GM18861 (cell line): ENCODE measurements at regions not wholly inside any gene's neighbourhood (a gene's known extent, or its start where the extent isn't known, plus 50 kb on each side); places are given as distances from the start of the nearest gene placed in this dataset.
A peak's percentile ranks its signal among the peaks of the same experiment; 100 is the strongest.

Experiments used
- ATAC-seq: cut with Tn5 transposase; IDR thresholded peaks from one replicate; pipeline ENCODE4 v1.9.1; 2021; ENCODE audit not compliant: unreplicated experiment

DNA sequence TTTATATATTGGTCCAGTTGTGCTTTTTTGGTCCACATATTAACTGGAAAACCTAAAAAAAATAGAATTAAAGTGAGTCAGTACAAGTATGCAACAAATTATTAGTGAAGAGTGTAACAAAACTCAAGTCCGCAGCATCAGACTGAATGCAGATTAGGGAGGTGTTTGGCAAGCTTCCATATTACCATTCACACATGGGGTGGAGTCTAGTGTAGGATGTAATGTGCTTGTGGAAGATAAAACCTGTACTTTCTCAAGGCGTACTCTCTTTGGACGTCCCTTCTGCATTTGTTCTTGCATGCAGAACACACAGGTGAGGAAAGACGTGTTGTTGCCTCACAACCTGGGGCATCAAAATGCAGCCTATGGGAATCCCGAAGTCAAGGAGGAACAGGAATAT, 668.7 kb downstream of the MRPL39 start:
- ATAC-seq = no peak

DNA sequence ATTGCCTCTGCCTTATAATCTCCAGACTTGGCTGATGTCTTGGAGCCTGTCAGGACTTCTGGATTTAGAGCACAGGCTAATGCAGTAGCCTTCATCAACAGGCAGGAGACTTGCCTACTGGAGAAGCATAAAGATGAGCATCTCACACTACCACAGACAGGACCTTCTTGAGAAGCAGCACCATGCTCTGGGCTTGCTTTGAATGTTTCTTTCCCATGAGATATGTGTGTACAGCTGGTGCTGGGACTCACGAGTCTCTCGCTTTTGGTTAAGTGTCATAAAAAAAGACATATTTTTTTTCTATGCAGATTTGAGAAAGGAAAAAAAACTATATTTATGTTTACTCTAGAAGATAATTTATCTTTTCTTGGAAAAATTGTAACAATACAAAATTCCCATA, 671.3 kb downstream of the MRPL39 start:
- ATAC-seq = no peak

DNA sequence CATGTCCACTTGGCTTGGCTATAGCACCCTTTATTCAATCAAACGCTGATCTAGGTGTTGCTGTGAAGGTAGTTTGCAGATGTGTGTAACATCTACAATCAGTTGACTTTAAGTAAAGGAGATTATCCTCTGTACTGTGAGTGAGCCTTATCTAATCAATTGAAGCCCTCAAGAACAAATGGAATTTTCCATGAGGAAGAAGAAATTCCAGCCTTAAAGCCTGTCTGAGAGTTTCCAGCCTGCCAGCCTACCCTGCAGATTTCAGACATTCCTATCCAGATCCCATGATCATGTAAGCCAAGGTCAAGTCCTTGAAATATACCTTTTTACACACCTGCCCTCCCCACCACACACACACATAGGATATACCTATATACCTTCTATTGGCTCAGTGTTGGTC, 696.7 kb downstream of the MRPL39 start:
- ATAC-seq = no peak

DNA sequence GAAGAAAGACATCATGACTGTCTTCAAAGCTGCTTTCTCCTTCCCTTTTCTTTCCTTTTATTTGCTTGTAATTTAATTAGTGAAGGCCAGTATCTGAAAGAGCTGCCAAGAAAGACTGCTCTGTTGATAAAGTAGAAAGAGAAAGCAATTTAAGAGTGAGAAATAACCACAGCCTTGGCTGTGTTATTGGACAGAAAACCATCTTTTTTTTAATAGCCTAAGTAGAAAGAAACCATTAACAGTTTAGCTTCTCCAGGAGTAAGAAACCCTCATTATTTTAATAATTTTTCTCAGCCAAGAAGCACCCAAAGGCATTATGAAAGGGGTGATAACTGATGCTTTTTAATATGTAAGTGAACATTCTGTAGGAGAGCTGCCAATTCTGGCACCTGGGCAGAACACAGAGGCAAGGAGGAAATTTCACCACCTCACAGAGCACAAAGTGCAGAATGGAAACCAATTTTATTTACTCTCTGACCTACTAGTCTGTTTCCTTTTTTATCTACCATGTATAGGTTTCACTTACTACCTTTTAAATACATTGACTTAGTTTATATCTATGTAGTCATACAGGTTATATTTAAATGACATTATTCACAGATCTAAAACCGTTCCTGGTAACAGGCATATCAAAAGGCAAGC, 703.2 kb downstream of the MRPL39 start:
- peak; percentile 38 for ATAC-seq

DNA sequence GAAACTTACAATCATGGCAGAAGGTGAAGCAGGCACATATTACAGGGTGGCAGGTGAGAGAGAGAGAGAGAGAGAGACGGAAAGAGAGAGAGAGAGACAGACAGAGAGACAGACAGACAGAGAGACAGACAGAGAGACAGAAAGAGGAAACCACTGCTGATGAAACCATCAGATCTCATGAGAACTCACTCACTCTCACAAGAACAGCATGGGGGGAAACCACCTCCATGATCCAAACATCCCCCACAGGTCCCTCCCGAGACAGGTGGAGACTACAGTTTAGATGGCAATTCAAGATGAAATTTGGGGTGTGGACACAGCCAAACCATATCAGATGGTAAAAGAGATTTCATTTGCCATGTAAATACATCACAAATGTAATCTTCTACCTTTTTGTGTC, 708.1 kb downstream of the MRPL39 start:
- no peak for ATAC-seq

DNA sequence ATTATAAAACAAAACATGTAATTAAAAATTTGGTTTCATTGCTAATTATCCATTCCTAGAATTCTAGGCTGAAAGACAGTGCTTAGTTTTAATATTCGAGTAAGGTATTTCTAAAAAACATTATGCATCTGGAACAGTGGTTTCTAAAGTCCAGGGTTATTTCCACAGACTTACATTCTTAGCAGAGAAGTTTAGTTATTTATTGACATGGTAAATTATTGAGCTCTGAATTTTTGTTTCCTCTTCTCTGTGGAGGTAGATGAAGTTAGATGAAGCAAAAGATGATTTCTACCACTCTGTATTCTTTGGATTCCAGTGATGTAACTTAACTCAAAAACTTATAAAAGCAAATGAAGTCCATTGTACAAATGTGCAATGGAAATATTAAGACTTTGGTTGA, 709.4 kb downstream of the MRPL39 start:
- ATAC-seq = peak; percentile 78

DNA sequence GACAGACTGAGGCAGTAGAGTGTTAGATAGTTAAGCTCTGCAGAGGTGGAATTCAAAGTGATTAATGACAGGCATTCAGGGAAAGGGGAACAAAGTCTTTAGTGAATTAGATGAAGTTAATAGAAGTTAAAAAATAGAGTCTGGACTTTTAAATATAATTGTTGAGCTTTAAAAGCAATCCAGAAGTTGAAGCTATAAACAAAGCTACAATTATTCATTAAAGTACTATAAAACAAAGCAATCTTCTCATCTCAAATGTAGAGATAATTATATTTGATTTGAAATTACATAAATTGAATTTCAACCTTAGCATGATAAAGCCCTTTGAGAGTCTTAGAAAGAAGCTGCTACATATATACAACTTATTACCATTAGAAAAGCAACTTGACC, 710.6 kb downstream of the MRPL39 start:
- no peak for ATAC-seq

DNA sequence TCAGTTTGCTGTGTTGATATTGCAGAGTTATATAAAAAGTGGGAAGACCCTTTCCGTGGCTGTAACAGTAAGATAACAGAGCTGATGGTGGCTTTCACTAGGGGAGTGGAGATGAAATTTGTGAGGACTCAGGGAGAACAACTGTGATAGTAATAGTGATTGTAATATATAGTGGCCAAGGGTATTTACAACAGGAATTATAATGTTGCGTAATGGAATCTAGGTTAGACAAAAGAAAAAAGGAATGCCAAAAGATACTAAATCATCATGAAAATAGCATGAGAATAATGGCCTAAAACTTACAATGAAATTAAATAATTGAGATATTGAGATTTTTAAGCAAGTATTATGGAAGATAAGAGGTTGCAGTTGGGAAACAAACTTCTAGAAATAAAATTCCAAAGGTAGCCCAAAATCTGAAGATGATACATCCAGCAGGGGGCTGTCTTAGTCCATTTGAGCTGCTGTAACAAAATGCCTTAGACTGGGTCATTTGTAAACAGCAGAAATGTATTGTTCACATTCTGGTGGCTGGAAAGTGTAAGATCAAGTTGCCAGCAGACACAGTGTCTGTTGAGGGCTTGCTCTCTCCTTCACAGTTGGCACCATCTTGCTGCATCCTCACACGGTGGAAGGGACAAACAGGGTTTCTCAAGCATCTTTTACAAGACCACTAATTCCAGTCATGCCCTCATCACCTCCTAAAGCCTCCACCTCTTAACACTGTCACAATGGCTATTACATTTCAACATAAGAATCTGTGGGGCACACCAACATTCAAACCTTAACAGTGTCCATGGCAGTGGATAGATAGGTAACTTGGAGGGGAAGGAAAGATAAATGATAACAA, 711.2 kb downstream of the MRPL39 start:
- peak; percentile 54 for ATAC-seq

DNA sequence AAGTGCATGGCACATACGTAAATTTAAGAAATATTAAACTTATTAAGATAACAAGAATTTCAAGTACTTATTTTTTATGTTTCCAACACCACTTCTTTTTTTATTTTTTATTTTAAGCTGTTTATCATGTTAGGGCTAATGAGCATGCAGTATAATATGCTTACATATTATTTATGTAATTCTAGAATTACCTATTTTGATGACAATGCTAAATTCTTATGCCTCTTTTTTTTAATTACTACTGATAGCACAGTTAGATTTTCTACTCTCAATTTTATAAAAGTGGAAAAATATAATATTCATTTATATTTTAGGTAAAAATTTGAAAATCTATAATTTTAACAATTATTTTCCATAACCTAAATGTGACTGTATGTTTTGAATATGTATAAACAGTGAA, 713.0 kb downstream of the MRPL39 start:
- ATAC-seq = no peak

DNA sequence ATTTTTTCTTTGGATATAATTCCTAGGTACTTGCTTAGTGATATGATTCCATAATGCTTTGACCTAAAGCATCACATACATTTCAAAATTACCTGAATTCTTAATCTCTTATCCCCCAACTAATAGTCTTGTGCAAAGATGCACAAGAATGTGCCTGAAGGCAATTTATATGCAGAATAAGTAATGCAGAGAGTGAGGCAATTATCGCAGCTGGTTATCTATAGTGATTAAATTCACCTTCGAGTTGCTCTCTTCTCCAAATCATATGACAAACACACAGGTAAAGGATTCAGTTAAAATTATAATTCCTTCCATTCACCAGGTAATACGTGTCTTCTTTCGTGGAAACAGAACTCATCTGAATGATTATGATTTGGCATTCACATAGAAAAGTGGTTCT, 717.3 kb downstream of the MRPL39 start:
- no peak for ATAC-seq

DNA sequence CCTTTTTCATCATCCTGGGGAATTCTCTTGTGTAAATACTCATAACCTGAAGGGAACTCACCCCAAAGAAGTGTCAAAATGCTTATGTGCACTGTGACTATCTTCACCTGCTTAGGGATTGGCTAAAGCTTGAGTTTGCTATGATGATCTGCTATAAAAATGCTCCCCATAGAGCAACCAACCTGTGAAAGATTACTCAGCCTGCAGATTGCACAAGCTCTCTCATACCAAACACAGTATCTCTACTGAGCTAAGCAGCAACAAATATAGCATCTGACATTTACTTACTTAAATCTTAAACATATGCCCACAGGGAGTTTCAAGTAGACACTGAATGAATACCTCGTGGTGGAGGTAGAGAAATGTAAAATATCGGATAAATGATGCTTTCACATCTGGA, 725.8 kb downstream of the MRPL39 start:
- ATAC-seq = no peak

DNA sequence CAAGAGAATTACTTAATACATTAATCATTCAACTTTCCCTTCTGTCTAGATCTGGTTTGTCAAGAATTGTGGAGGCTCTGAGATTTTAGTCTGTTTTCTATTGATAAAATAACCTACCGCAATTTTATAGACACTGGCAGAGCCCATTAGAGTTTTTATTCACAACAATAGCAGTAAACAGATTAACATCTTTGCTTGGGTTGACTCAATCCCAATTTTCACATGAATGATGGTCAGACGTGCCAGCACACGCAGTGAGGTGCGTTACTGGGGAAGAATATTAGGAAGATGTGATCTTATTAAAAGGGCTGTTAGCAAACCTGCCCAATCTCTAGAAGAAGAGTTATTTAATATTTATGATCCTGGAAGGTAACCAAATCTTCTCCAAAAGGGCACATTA, 736.6 kb downstream of the MRPL39 start:
- ATAC-seq = no peak

DNA sequence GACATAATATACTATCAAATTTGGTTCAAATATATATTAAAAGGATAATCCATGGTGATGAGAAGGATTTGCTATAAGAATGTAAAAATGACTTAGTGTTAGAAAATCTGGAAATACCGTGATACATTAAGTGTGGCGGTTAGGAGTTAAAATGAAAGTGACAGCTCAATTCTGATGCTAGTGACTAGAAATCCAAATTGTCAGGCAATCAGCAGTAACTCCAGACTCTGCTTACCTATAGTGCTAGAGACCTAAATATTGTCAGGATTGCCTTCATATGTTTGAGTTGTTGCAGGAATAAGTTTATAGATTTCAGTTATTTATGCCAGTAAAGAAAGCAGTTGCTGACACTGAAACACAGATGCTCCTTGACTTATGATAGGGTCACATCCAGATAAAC, 737.4 kb downstream of the MRPL39 start:
- ATAC-seq = no peak

DNA sequence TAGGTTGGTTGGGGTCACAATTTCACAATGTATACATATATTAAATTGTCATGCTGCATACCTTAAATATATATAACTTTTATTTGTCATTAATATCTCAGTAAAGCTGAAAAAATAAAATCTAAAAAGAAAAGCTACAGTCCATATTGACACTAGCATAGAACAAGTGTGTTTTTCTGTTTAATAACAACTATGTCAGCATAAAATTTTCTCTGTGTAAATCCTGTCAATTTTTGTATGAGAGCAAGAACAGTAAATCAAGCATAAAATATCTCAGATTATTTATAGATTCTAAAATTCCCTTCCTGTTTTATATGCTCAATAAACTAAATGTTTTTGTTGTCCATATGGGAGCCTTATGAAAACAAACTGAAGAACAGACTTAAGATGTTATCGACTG, 739.2 kb downstream of the MRPL39 start:
- ATAC-seq = no peak

DNA sequence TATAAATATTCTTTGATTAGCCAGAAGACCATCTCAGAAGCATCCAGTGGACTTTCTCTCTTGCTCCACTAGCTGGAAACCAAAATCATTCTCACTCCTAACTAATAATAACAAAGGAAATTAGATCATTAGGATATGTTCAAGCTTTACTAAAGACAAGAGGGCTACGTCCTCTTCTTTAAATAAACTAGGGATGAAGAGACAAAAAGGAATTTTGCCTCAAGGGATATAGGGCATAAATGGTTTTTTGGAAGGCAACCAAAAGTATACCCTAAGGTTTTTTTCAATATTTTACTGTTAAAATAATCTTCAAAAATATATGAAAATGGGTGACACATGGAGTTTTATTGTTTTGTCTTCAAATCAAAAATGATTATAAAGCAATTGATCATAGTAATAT, 745.8 kb downstream of the MRPL39 start:
- no peak for ATAC-seq

DNA sequence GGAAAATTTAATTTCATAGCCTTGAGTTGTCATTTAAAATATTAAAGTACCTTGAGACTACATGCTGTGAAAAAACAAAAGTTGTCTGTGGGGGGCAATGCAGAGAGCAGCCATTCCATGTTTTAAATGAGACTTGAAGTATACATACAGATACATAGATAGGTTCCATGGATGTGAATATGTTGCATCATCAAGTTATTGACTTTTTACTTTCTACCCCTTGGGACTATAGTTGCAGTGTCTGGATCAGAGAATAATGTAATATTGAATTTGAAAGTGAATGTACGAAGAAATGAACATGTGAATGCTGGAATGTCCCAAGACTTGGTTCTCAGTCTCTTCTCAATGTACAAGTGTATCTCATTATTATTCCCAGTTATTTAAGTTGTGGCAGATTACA, 751.0 kb downstream of the MRPL39 start:
- ATAC-seq = no peak

DNA sequence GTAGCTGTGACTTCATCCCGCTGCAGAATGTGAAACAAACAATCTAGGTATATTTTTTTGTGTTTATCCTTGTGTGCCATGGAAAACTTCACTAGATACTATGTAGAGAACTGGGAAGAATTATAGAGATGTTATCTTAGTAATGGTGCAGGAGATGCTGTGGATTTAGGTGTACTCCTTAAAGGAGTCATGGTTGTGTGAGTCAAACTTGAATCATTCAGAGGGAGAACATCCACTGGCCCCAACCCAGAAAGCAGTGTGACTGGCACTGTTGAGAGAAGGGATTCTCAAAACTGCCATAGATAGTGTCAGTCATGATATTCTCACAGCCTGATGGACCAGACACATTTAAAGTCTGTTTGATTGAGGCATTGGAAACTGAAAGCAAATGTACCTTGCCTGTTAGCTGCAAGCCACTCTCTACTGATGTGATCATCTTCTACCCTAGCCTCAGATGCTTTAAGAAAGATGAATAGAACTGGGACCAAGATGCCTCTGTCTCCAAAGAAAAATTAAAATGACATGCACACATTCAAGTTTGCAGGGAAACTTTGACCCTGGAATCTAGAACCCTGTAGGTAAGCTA, 754.6 kb downstream of the MRPL39 start:
- no peak for ATAC-seq

DNA sequence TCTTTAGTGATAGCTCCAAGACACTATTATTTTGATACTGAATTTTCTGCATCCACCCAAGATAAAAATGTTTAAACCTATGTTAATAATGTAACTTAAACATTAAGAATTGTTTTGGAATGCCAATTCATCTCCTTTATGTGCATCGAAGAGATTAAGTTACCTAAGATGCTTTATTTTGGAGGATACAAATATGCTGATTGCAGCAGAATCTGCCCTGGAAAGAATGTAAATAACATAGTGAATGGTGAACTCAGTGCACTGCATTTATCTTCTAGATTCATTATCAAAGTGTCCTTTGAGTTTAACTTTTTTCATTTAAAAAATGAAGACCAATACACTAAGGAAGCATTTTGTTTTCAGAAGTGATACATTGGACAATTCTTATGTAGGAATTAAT, 757.2 kb downstream of the MRPL39 start:
- no peak for ATAC-seq

DNA sequence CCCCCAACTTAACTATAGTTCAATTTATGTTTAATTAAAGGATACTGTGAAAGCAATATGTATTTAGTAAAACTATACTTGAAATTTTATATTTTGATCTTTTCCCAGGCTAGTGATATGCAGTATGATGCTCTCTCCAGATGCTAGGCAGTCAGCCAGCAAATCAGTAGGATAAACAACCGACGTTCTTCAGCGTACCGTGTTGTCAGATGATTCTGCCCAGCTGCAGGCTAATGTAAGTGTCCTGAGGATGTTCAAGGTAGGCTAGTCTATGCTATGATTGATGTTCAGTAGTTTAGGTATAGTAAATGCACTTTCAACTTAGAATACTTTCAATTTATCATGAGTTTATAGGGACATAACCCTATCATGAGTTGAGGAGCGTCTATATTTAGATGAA, 762.6 kb downstream of the MRPL39 start:
- ATAC-seq = no peak

DNA sequence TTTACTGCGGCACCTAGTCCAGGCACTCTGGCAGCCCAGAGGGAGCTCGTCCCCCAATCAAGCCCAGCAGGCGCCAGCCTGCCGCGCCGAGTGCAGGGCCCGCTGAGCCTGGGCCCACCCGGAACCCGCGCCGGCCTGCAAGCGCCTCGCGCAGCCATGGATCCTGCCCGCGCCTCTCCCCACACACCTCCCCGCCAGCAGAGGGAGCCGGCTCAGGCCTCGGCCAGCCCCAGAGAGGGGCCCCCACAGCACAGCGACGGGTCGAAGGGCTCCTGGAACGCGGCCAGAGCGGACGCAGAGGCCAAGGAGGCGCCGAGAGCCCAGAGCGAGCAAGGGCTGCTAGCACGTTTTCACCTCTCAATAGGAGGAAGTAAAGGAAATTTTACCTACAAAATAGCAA, 767.0 kb downstream of the MRPL39 start:
- no peak for ATAC-seq

DNA sequence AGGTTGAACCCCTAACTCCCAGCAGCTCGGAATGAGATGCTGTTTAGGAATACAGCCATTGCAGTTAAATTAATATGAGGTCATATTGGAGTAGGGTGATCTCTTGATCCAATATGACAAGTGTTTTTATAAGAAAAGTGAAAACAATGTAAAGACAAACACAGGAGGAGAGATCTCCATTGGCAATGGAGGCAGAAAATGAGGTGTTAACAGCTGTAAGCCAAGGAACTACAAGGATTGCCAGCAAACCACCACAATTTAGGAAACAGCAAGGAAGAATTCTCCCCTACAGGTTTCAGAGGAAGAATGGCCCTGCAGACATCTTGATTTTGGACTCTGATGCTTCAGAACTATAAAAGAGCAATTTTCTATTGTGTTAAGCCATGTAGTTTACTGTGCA, 774.3 kb downstream of the MRPL39 start:
- ATAC-seq = no peak

DNA sequence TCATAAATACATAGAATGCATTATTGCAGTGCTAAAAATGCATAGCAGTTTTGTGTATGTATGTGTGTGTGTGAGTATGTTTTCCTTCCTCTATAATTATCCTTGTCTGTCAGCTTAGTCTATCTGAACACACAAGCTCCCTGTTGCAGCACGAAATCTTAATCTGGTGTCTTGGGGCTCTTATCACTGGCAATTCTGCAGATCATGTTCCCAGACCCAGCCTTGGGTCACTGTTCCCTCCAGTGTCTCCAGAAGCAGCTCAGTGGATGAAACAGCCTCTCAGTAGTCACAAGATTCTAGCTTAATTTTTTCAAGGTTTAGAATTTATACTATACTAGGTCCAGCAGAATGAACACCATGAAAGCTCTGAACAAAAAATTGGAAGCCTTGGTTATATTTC, 777.9 kb downstream of the MRPL39 start:
- ATAC-seq = no peak
